IPS-15b (cell line): ENCODE measurements at regions not wholly inside any gene's neighbourhood (a gene's known extent, or its start where the extent isn't known, plus 50 kb on each side); places are given as distances from the start of the nearest gene placed in this dataset.

Source experiments
- H3K27me3 ChIP-seq: one replicate; pipeline ENCODE4 v1.6.1; 2013; ENCODE audit warnings: low read length; ENCODE audit not compliant: control insufficient read depth, insufficient read depth
- H3K36me3 ChIP-seq: one replicate; pipeline ENCODE4 v1.6.1; 2013; ENCODE audit warnings: low read length; ENCODE audit not compliant: control insufficient read depth, insufficient read depth
- H3K4me1 ChIP-seq: one replicate; pipeline ENCODE4 v1.6.1; 2013; ENCODE audit warnings: mild to moderate bottlenecking, low read length; ENCODE audit not compliant: control insufficient read depth, insufficient read depth
- H3K4me3 ChIP-seq: one replicate; pipeline ENCODE4 v1.5.1; 2013; ENCODE audit warnings: low read depth, low read length
- H3K9ac ChIP-seq: one replicate; pipeline ENCODE4 v1.6.1; 2013; ENCODE audit warnings: low read depth, mild to moderate bottlenecking, low read length
- H3K9me3 ChIP-seq: one replicate; pipeline ENCODE4 v1.6.1; 2013; ENCODE audit warnings: mild to moderate bottlenecking, low read length; ENCODE audit not compliant: control insufficient read depth, insufficient read depth

DNA sequence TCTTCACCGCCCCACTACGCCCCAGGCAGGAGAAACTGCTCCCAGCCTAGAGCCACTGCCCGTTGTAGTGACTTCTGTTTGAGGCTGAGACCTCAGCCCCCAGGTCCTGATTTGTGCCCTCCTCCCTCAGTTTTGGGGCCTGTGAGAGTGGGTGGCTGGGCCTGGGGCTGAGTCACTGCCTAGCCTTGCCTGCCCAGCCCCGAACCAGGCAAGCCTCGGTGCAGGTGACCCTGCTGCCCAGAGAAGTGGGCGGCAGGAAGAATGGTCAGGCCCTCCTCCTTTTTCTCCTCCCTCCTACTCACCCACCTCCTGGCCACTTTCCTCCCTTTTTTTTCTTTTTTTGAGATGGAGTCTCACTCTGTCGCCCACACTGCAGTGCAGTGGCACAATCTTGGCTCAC lies 66.6 kb downstream of the ZFP36L2 start:
- no peaks in the 10 kb centered on the region for H3K36me3 ChIP-seq
- H3K9ac ChIP-seq, result no peak overlapping the region
- H3K4me1 ChIP-seq, result no peaks in the 10 kb centered on the region
- no peak overlapping the region for H3K4me3 ChIP-seq
- H3K9me3 ChIP-seq, result no peaks in the 10 kb centered on the region
- no peaks in the 10 kb centered on the region for H3K27me3 ChIP-seq

GRCh38 chr2:43158259-43158880 lies 68.0 kb downstream of the ZFP36L2 start:
- Histone ChIP-seq H3K36me3 (no peaks in the 10 kb centered on the region), H3K4me3 (no peak overlapping the region), H3K9ac (no peak overlapping the region), H3K4me1 (no peaks in the 10 kb centered on the region), H3K27me3 (peaks cover 4% of the 10 kb centered on the region), H3K9me3 (no peaks in the 10 kb centered on the region)

- Histone ChIP-seq H3K4me1 (peaks cover 2% of the 10 kb centered on the region), H3K9me3 (no peaks in the 10 kb centered on the region), H3K27me3 (peaks cover 4% of the 10 kb centered on the region), H3K4me3 (no peak overlapping the region), H3K9ac (no peak overlapping the region), H3K36me3 (no peaks in the 10 kb centered on the region)
These were observed 68.7 kb downstream of the ZFP36L2 start for GRCh38 chr2:43157506-43158246.

DNA sequence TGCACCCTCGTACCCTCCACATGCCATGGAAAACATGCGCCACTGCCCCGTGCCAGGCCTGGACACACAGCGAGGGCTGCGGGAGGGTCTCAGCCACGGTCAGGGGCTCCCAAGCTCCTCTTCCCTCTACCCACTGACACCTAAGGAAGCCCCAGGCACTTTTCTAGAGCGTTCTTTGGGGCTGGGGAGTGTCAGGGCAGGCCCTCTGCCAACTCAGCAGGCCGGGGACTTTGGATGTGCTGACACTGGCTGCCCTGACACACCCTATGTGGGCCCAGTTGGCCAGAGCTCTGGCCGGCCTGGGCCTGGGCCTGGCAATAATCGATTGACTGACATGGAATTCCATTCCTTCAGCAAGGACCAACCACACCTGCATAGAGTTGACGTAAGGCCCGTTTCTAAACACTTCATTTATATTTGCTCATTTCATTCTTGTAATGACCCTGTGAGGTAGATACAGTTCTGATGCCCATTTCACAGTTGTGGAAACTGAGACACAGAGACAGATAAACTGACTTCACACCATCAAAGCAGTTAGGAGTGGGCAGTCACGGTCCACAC lies 70.5 kb downstream of the ZFP36L2 start:
- peaks cover 2% of the 10 kb centered on the region for H3K36me3 ChIP-seq
- H3K27me3 ChIP-seq, result peaks cover 6% of the 10 kb centered on the region
- H3K9me3 ChIP-seq, result no peaks in the 10 kb centered on the region
- peaks cover 9% of the 10 kb centered on the region for H3K4me1 ChIP-seq
- H3K9ac ChIP-seq, result no peak overlapping the region
- H3K4me3 ChIP-seq, result no peak overlapping the region

- Histone ChIP-seq H3K36me3 (peaks cover 2% of the 10 kb centered on the region), H3K27me3 (peaks cover 6% of the 10 kb centered on the region), H3K4me1 (peaks cover 9% of the 10 kb centered on the region), H3K9ac (no peak overlapping the region), H3K9me3 (no peaks in the 10 kb centered on the region), H3K4me3 (no peak overlapping the region)
These were observed 71.7 kb downstream of the ZFP36L2 start for GRCh38 chr2:43154685-43155084.

DNA sequence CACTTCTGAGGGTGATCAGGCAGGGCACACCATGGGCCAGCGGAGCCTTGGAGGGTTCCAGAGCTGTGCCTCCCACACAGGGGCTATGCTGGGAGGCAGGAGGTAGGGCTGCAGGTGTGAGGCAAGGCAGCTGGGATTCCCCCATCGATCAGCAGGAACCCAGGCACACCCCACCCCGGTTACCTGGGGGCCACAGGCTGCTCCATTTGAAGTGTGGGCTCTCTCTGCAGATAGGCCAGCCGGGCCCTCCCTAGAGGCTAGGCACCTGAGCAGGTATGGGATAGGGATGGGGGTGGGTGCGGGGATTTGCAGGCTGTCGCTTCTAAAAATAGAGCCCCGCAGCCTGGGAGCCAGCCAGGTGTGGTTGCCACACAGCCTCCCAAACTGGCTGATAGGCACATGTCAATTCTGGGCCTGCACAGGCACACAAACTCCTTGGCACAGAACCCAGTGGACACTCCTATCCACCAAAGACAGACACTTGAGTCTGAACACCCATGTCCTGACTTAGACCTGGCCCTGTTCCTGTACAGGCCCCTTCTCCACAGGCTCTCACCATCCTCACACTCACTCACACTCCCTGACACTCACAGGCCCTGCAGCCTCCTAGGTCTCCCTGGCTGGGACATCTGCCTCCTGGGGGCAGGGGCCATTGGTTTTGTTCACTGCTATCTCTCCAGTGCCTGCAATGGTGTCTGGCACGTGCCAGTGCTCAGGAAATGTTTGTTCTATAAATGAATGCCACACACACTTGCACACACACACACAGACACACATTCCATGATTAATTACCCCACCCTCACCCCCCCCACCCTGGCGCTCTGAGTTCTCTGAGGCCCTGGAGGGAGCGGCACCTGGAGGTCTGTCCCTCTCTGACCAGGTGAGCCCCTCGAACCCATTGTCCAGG lies 73.4 kb downstream of the ZFP36L2 start:
- peaks cover 6% of the 10 kb centered on the region for H3K27me3 ChIP-seq
- no peak overlapping the region for H3K4me3 ChIP-seq
- no peaks in the 10 kb centered on the region for H3K9me3 ChIP-seq
- H3K9ac ChIP-seq, result no peak overlapping the region
- peaks cover 9% of the 10 kb centered on the region for H3K4me1 ChIP-seq
- H3K36me3 ChIP-seq, result peaks cover 2% of the 10 kb centered on the region

GRCh38 chr2:43152186-43152585 lies 74.2 kb downstream of the ZFP36L2 start:
- Histone ChIP-seq H3K9me3 (no peaks in the 10 kb centered on the region), H3K27me3 (peaks cover 6% of the 10 kb centered on the region), H3K4me1 (peaks cover 9% of the 10 kb centered on the region), H3K36me3 (peaks cover 2% of the 10 kb centered on the region), H3K9ac (no peak overlapping the region), H3K4me3 (no peak overlapping the region)

DNA sequence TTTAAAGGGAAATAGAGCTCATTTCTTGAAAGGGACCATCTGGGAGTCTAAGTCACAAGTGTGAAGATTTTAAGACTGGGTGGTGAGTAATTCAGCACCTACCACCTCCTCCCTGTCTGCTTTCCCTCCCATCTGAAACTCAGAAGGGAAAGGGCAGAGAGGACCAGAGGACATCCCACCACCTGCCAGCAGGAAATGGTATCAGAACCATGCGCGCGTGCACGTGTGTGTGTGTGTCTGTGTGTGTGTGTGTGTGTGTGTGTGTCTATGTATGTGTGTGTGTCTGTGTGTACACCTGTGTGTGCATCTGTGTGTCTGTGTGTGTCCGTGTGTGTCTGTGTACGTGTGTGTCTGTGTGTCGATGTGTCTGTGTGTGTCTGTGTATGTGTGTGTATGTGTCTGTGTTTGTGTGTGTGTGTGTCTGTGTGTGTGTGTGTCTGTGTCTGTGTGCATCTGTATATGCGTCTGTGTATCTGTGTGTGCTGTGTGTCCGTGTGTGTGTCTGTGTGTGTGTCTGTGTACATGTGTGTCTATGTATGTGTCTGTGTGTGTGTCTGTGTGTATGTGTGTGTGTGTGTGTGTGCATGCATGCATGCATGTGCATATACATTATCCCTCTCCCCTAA lies 76.8 kb downstream of the ZFP36L2 start:
- H3K36me3 ChIP-seq, result peaks cover 2% of the 10 kb centered on the region
- no peak overlapping the region for H3K4me3 ChIP-seq
- H3K9me3 ChIP-seq, result no peaks in the 10 kb centered on the region
- H3K4me1 ChIP-seq, result peaks cover 9% of the 10 kb centered on the region
- H3K9ac ChIP-seq, result no peak overlapping the region
- peaks cover 6% of the 10 kb centered on the region for H3K27me3 ChIP-seq

DNA sequence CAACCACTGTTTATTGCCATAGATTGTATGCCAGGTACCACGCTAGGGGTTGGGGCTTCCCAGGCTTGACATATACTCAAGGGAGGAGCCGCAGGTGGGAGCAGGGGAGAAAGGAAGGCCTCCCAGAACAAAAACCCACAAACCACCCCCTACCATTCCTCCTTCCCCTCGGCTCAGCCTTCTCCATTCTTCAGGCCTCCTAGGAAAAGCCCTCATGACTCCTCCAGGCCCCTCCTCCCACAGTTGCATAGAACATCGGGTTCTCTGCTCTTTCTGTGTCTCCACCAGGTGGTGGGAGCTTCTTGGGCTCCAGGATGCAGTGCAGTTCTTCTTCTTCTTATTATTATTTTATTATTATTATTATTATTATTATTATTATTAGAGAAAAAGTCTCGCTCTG lies 80.3 kb downstream of the ZFP36L2 start:
- Histone ChIP-seq H3K4me1 (no peaks in the 10 kb centered on the region), H3K27me3 (no peaks in the 10 kb centered on the region), H3K9ac (no peak overlapping the region), H3K4me3 (no peak overlapping the region), H3K9me3 (no peaks in the 10 kb centered on the region), H3K36me3 (no peaks in the 10 kb centered on the region)

- H3K27me3 ChIP-seq, result no peaks in the 10 kb centered on the region
- no peak overlapping the region for H3K4me3 ChIP-seq
- H3K4me1 ChIP-seq, result no peaks in the 10 kb centered on the region
- no peak overlapping the region for H3K9ac ChIP-seq
- no peaks in the 10 kb centered on the region for H3K9me3 ChIP-seq
- no peaks in the 10 kb centered on the region for H3K36me3 ChIP-seq
These were observed 82.1 kb downstream of the ZFP36L2 start for GRCh38 chr2:43144263-43144662.

GRCh38 chr2:43143756-43144155 lies 82.7 kb downstream of the ZFP36L2 start:
- no peaks in the 10 kb centered on the region for H3K9me3 ChIP-seq
- H3K36me3 ChIP-seq, result no peaks in the 10 kb centered on the region

More at GRCh38 chr2:43143756-43144155, 82.7 kb downstream of the ZFP36L2 start:
- H3K4me3 ChIP-seq, result no peak overlapping the region
- H3K4me1 ChIP-seq, result no peaks in the 10 kb centered on the region
- no peak overlapping the region for H3K9ac ChIP-seq
- no peaks in the 10 kb centered on the region for H3K27me3 ChIP-seq
